Suprapubic skin (tissue), 4 donors: ENCODE measurements at regions not wholly inside any gene's neighbourhood (a gene's known extent, or its start where the extent isn't known, plus 50 kb on each side); places are given as distances from the start of the nearest gene placed in this dataset.

Experiments
- DNase-seq, 2 donors: peaks; one replicate each; pipeline ENCODE4 v3.0.0-alpha.2; 2019; ENCODE audit warnings: low spot score in 2 of 2
- H3K27ac ChIP-seq: fragments of 200-600 bp; sonication (generic); one replicate; pipeline ENCODE4 v1.5.1; 2019
- H3K27me3 ChIP-seq: fragments of 200-600 bp; sonication (generic); one replicate; pipeline ENCODE4 v1.5.1; 2019
- H3K36me3 ChIP-seq: fragments of 200-600 bp; sonication (generic); one replicate; pipeline ENCODE4 v1.5.1; 2019
- H3K4me1 ChIP-seq: fragments of 200-600 bp; sonication (generic); one replicate; pipeline ENCODE4 v1.5.1; 2019
- H3K4me3 ChIP-seq: fragments of 200-600 bp; sonication (generic); one replicate; pipeline ENCODE4 v1.5.1; 2019; ENCODE audit warnings: mild to moderate bottlenecking
- H3K9me3 ChIP-seq: fragments of 200-600 bp; sonication (generic); one replicate; pipeline ENCODE4 v1.5.1; 2019
- EP300 ChIP-seq: sonication (generic); formaldehyde crosslinking; IDR thresholded peaks from one replicate; pipeline ENCODE4 v1.6.1; 2017; ENCODE audit warnings: antibody characterized with exemption
- POLR2A ChIP-seq, 2 donors: fragments of 450-650 bp; IDR thresholded peaks; one replicate each; pipeline ENCODE4 v1.6.1; 2017; ENCODE audit warnings: antibody characterized with exemption in 2 of 2, mild to moderate bottlenecking in 2 of 2, moderate library complexity in 2 of 2
- POLR2AphosphoS5 ChIP-seq, 3 donors: sonication (generic); formaldehyde crosslinking; IDR thresholded peaks; one replicate each; pipeline ENCODE4 v1.6.1; 2017; ENCODE audit warnings: antibody characterized with exemption in 3 of 3
- WGBS: methylation state at CpG from one replicate; pipeline ENCODE4 v1.1.5; 2018; 5-methylcytosine and 5-hydroxymethylcytosine counted together
- TF ChIP-seq, protein P1 (sequence below), 2 donors: fragments of 200-600 bp in 1 of 2; fragments of 450-650 bp in 1 of 2; sonication (generic) in 1 of 2; IDR thresholded peaks; one replicate each; pipeline ENCODE4 v1.5.1; 2016 to 2019; ENCODE audit warnings: antibody characterized with exemption in 2 of 2, mild to moderate bottlenecking in 1 of 2, moderate library complexity in 1 of 2

DNA sequence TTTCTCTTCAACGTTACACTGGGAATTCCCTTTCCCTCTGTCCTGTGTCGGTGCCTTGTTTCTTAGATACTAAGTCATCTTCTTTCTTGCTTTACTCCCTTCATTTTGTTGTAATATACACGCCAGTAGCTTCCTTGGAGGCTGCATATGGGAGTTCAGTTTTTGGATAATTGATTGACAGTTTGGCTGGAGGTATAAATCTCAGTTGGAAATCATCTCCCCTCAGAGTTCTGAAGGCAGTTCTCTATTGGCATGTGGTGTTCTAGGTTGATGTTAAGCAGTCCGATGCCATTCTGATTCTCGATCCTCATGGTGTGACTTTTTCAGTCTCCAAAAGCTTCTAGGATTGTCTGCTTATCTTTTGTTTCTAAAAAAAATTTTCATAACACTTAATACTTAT, 152.5 kb upstream of the GLI2 start:
- no peak for DNase-seq
- Histone ChIP-seq H3K4me1 (peaks cover 14% of the 10 kb centered on the region), H3K9me3 (no peaks in the 10 kb centered on the region), H3K4me3 (no peak overlapping the region), H3K27ac (no peak overlapping the region), H3K27me3 (peaks cover 19% of the 10 kb centered on the region), H3K36me3 (no peaks in the 10 kb centered on the region)
- TF ChIP-seq POLR2AphosphoS5 (IDR thresholded peaks at IDR 0.05) (no peak), POLR2A (IDR thresholded peaks at IDR 0.05) (no peak), EP300 (no peak)
- TF ChIP-seq, protein P1, sequence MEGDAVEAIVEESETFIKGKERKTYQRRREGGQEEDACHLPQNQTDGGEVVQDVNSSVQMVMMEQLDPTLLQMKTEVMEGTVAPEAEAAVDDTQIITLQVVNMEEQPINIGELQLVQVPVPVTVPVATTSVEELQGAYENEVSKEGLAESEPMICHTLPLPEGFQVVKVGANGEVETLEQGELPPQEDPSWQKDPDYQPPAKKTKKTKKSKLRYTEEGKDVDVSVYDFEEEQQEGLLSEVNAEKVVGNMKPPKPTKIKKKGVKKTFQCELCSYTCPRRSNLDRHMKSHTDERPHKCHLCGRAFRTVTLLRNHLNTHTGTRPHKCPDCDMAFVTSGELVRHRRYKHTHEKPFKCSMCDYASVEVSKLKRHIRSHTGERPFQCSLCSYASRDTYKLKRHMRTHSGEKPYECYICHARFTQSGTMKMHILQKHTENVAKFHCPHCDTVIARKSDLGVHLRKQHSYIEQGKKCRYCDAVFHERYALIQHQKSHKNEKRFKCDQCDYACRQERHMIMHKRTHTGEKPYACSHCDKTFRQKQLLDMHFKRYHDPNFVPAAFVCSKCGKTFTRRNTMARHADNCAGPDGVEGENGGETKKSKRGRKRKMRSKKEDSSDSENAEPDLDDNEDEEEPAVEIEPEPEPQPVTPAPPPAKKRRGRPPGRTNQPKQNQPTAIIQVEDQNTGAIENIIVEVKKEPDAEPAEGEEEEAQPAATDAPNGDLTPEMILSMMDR (IDR thresholded peaks at IDR 0.05), result no peak
- 95% methylated on average over 5 of the region's 5 CpGs for WGBS

DNA sequence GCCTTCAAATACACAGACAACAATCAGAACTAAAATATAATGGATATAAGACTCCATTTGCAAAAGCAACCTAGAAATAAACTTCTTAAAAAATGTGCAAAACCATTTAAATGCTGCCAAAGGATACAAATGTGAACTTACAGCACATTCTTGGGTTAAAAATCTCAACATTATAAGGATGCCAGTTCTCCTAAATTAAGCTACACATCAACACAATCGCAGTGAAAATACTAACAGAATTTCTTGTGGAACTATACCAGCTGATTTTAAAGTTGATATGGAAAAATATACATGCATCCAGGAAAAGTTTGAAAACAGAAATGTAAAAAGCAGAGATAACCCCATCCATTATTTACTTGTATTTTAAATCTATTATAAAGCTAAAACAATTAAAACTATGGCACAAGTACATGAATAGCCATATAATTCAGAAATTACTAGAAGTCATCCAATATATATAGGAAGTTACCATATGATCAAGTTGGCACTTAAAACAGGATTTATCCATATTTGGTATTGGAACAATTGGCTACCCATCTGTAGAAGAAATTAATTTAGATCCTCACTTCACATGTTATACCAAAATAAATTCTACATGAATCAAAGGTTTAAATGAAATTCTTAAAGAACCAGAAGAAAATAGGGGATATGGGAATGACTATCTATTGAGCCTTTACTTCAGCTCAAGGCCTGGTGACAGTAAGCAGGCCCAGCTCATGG, 151.7 kb upstream of the GLI2 start:
- 88% methylated on average over 1 of the region's 1 CpG for WGBS
- H3K4me3 ChIP-seq, result no peak overlapping the region
- no peaks in the 10 kb centered on the region for H3K9me3 ChIP-seq
- H3K27ac ChIP-seq, result no peak overlapping the region
- no peaks in the 10 kb centered on the region for H3K36me3 ChIP-seq
- H3K27me3 ChIP-seq, result peaks cover 27% of the 10 kb centered on the region
- DNase-seq, result no peak
- TF ChIP-seq POLR2A (IDR thresholded peaks at IDR 0.05) (no peak), POLR2AphosphoS5 (IDR thresholded peaks at IDR 0.05) (no peak), EP300 (no peak)
- TF ChIP-seq, protein P1 (IDR thresholded peaks at IDR 0.05), result no peak
- peaks cover 14% of the 10 kb centered on the region for H3K4me1 ChIP-seq

DNA sequence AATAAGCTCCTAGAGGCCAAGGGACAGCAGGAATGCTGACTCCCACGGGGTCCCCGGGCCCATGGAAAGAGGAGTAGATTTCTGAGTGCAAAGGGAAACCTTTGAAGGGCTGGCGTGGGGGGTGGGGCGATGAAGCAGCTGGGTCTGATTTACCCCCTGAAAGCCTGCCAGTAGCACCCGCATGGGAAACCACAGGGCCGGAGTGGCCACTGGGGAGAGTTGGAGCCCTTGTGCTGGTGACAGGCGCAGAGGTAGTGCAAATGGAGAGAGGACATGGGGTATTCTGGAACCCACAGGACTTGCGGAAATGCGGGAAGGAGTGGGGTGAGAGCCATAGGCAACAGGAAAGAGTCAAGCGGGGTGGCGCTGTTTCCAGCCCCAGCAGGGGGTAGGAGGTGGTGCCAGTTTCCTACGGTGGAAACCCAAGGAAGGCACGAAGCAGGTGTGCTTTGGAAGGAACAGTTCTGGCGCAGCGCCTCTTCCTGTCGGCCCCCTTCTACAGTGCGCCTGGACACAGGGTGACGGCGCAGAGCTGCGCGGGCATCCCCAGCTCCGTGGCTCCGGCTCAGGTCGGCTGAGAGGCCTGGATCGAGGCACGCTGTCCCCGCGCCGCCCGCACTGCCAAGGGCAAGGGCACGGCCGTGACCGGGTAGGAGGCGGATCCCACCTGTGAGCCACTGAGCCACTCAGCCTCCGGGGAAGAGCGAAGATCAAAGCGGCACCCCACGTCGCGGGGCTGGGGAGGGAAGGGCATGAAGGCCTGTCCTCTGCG, 149.0 kb upstream of the GLI2 start:
- no peaks in the 10 kb centered on the region for H3K36me3 ChIP-seq
- no peaks in the 10 kb centered on the region for H3K9me3 ChIP-seq
- H3K4me3 ChIP-seq, result peak overlapping the region; percentile 35
- DNase-seq, result no peak
- peaks cover 27% of the 10 kb centered on the region for H3K27me3 ChIP-seq
- TF ChIP-seq, protein P1 (IDR thresholded peaks at IDR 0.05), result no peak
- TF ChIP-seq POLR2A (IDR thresholded peaks at IDR 0.05), result no peak
- no peak for TF ChIP-seq EP300
- TF ChIP-seq POLR2AphosphoS5 (IDR thresholded peaks at IDR 0.05), result no peak
- WGBS, result 58% methylated on average over 16 of the region's 41 CpGs
- H3K27ac ChIP-seq, result no peak overlapping the region
- peaks cover 14% of the 10 kb centered on the region for H3K4me1 ChIP-seq

DNA sequence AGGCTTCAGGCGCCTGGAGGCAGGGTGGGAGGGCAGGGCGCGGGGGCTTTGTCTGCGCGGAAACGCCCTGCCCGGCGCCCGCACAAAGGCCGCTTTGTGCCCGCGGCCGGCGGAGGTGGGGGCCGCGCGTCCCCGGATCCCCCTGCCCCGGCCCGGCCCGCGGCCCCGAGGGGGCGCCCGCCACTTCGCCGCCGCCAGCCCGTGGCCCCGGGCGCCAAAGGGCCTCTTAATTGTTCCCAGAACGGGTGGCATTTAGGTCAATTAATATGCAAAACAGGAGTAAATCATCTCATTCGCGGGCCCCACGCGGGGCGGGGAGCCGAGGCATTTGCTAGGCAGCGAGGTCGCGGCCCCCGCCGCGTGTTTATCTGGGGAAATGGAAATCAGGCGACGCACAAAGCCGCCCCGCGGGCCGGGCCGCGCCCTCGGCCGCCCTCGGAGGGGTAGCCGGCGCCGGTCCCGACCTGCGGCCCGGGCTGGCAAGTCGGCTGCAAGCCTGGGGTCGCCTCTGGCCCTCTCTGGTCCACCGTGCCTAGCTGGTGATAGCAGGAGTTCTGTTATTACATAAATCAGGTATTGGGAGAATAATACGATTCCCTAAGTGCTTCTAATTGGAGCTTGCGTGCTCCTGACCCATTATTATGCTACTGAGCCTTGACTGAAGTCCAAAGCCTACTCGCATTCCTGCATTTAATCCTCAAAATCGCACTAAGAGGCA, 148.2 kb upstream of the GLI2 start:
- DNase-seq, result no peak
- H3K27ac ChIP-seq, result no peak overlapping the region
- WGBS, result 27% methylated on average over 12 of the region's 68 CpGs
- H3K4me3 ChIP-seq, result peak overlapping the region; percentile 35
- H3K27me3 ChIP-seq, result peaks cover 27% of the 10 kb centered on the region
- H3K36me3 ChIP-seq, result no peaks in the 10 kb centered on the region
- no peaks in the 10 kb centered on the region for H3K9me3 ChIP-seq
- no peak for TF ChIP-seq POLR2A (IDR thresholded peaks at IDR 0.05)
- TF ChIP-seq EP300, result no peak
- TF ChIP-seq POLR2AphosphoS5 (IDR thresholded peaks at IDR 0.05), result no peak
- TF ChIP-seq, protein P1 (IDR thresholded peaks at IDR 0.05), result no peak
- peaks cover 14% of the 10 kb centered on the region for H3K4me1 ChIP-seq

DNA sequence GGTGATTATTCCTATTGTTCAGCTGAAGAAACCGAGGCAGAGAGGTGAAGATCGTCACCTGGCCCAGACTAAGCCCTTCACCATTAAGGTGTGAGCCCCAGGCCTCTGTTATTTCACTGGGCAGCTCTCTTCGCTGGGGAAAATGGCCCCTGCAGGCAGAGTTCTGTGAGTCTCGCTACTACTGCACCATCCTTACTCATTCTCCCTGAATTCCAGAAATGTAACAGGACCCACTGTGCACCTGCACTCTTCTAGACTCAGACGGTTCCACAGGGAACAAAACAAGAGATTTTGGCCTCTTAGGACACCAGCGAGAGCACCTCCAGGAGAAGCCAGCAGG, 147.7 kb upstream of the GLI2 start:
- TF ChIP-seq POLR2A (IDR thresholded peaks at IDR 0.05) (no peak), EP300 (no peak), POLR2AphosphoS5 (IDR thresholded peaks at IDR 0.05) (no peak)
- TF ChIP-seq, protein P1 (IDR thresholded peaks at IDR 0.05), result no peak
- DNase-seq, result no peak
- Histone ChIP-seq H3K4me1 (peaks cover 14% of the 10 kb centered on the region), H3K27me3 (peaks cover 27% of the 10 kb centered on the region), H3K4me3 (no peak overlapping the region), H3K27ac (no peak overlapping the region), H3K9me3 (no peaks in the 10 kb centered on the region), H3K36me3 (no peaks in the 10 kb centered on the region)
- WGBS, result 88% methylated on average over 6 of the region's 6 CpGs
